HEK293T (cell line): ENCODE measurements at regions not wholly inside any gene's neighbourhood (a gene's known extent, or its start where the extent isn't known, plus 50 kb on each side); places are given as distances from the start of the nearest gene placed in this dataset.

ENCODE experiments used
- CTCF ChIA-PET: fragments of 350-600 bp; formaldehyde crosslinking; extraction: SDS; loops from one replicate; lab custom pipeline; 2021; ENCODE audit warnings: antibody characterized with exemption, inconsistent platforms; lab: Yijun Ruan, JAX
- POLR2A ChIA-PET: fragments of 350-600 bp; formaldehyde crosslinking; extraction: SDS; loops from one replicate; lab custom pipeline; 2020; ENCODE audit warnings: antibody characterized with exemption, inconsistent platforms; lab: Yijun Ruan, JAX
- DNase-seq: peaks from one replicate; pipeline ENCODE4 v3.0.0; 2012; ENCODE audit warnings: mixed read lengths; ENCODE audit errors: extremely low spot score
- ARNT ChIP-seq: fragments of 450-650 bp; IDR thresholded peaks from 2 replicates; pipeline ENCODE4 v1.6.1; 2017; ENCODE audit warnings: mild to moderate bottlenecking
- BHLHE40 ChIP-seq: fragments of 450-650 bp; IDR thresholded peaks from 2 replicates; pipeline ENCODE4 v1.6.1; 2016; ENCODE audit warnings: mild to moderate bottlenecking, moderate library complexity, borderline replicate concordance
- CTBP1 ChIP-seq: fragments of 450-650 bp; IDR thresholded peaks from 2 replicates; pipeline ENCODE4 v1.6.1; 2016; ENCODE audit warnings: borderline replicate concordance
- ELF4 ChIP-seq: fragments of 450-650 bp; IDR thresholded peaks from 2 replicates; pipeline ENCODE4 v1.6.1; 2017; ENCODE audit warnings: antibody characterized with exemption
- FOXA1 ChIP-seq: fragments of 450-650 bp; IDR thresholded peaks from 2 replicates; pipeline ENCODE4 v1.6.1; 2016; ENCODE audit warnings: mild to moderate bottlenecking
- FOXK2 ChIP-seq: fragments of 450-650 bp; IDR thresholded peaks from 2 replicates; pipeline ENCODE4 v1.6.1; 2016; ENCODE audit warnings: mild to moderate bottlenecking
- FOXM1 ChIP-seq: fragments of 450-650 bp; IDR thresholded peaks from 2 replicates; pipeline ENCODE4 v1.6.1; 2017; ENCODE audit warnings: mild to moderate bottlenecking, borderline replicate concordance
- HDGF ChIP-seq: fragments of 450-650 bp; IDR thresholded peaks from 2 replicates; pipeline ENCODE4 v1.6.1; 2017; ENCODE audit warnings: antibody characterized with exemption, borderline replicate concordance
- L3MBTL2 ChIP-seq: fragments of 450-650 bp; conservative IDR thresholded peaks from 2 replicates; pipeline ENCODE4 v1.6.1; 2016; ENCODE audit warnings: mild to moderate bottlenecking
- LEF1 ChIP-seq: fragments of 450-650 bp; IDR thresholded peaks from 2 replicates; pipeline ENCODE4 v1.6.1; 2017; ENCODE audit warnings: mild to moderate bottlenecking, borderline replicate concordance
- NFRKB ChIP-seq: fragments of 450-650 bp; IDR thresholded peaks from 2 replicates; pipeline ENCODE4 v1.6.1; 2016; ENCODE audit warnings: mild to moderate bottlenecking, moderate library complexity
- PKNOX1 ChIP-seq: fragments of 450-650 bp; IDR thresholded peaks from 2 replicates; pipeline ENCODE4 v1.6.1; 2016
- SP1 ChIP-seq: fragments of 450-650 bp; IDR thresholded peaks from 2 replicates; pipeline ENCODE4 v1.6.1; 2017
- SUZ12 ChIP-seq: fragments of 450-650 bp; IDR thresholded peaks from 2 replicates; pipeline ENCODE4 v1.6.1; 2016; ENCODE audit warnings: mild to moderate bottlenecking
- TARDBP ChIP-seq: fragments of 450-650 bp; IDR thresholded peaks from 2 replicates; pipeline ENCODE4 v1.6.1; 2016
- ZNF384 ChIP-seq: fragments of 450-650 bp; IDR thresholded peaks from 2 replicates; pipeline ENCODE4 v1.6.1; 2016

GRCh38 chr6:110538416-110539160 is 62.2 kb upstream of the SLC22A16 start:
- ChIA-PET POLR2A (interaction anchor here (1.3 kb wide), 1 partner anchor 277 kb away, joined by 3 read pairs; the partner anchor contains the start of gene CDK19), CTCF (no interaction called here)
- no peak for DNase-seq
- TF ChIP-seq LEF1 (no peak), SP1 (no peak), PKNOX1 (no peak), FOXM1 (no peak), FOXA1 (no peak), NFRKB (no peak), ARNT (no peak), HDGF (no peak), CTBP1 (no peak), ZNF384 (no peak), BHLHE40 (no peak), TARDBP (no peak), L3MBTL2 (no peak), FOXK2 (no peak), SUZ12 (no peak), ELF4 (no peak)

GRCh38 chr6:110537208-110538123 is 61.1 kb upstream of the SLC22A16 start:
- no peak for DNase-seq
- POLR2A ChIA-PET = no interaction called here
- TF ChIP-seq BHLHE40 = no peak
- no peak for TF ChIP-seq FOXK2
- TF ChIP-seq NFRKB = no peak
- no peak for TF ChIP-seq ARNT
- TF ChIP-seq FOXM1 = no peak
- TF ChIP-seq FOXA1 = no peak
- no peak for TF ChIP-seq TARDBP
- no peak for TF ChIP-seq LEF1
- no peak for TF ChIP-seq ZNF384
- no peak for TF ChIP-seq ELF4
- TF ChIP-seq HDGF = no peak
- no peak for TF ChIP-seq SUZ12
- TF ChIP-seq SP1 = no peak
- no peak for TF ChIP-seq CTBP1
- TF ChIP-seq PKNOX1 = no peak
- no peak for TF ChIP-seq L3MBTL2
- CTCF ChIA-PET = interaction anchor here (1.0 kb wide), 1 partner anchor 81 kb away, joined by 3 read pairs; no protein-coding TSS in a partner anchor

GRCh38 chr6:110534731-110535492 is 58.5 kb upstream of the SLC22A16 start:
- CTCF ChIA-PET = no interaction called here

GRCh38 chr6:110532431-110532830 is 56.0 kb upstream of the SLC22A16 start:
- DNase-seq = no peak
- ChIA-PET POLR2A (no interaction called here), CTCF (no interaction called here)
- no peak for TF ChIP-seq BHLHE40

More at GRCh38 chr6:110534731-110535492, 58.5 kb upstream of the SLC22A16 start:
- DNase-seq = no peak
- POLR2A ChIA-PET = no interaction called here
- TF ChIP-seq FOXA1 = no peak
- TF ChIP-seq L3MBTL2 = no peak
- no peak for TF ChIP-seq ZNF384
- no peak for TF ChIP-seq SUZ12
- no peak for TF ChIP-seq FOXK2
- TF ChIP-seq CTBP1 = no peak
- TF ChIP-seq TARDBP = no peak
- TF ChIP-seq ELF4 = no peak
- TF ChIP-seq BHLHE40 = no peak
- TF ChIP-seq PKNOX1 = no peak
- no peak for TF ChIP-seq NFRKB
- no peak for TF ChIP-seq LEF1
- TF ChIP-seq ARNT = no peak
- TF ChIP-seq FOXM1 = no peak
- TF ChIP-seq HDGF = no peak
- no peak for TF ChIP-seq SP1

DNA sequence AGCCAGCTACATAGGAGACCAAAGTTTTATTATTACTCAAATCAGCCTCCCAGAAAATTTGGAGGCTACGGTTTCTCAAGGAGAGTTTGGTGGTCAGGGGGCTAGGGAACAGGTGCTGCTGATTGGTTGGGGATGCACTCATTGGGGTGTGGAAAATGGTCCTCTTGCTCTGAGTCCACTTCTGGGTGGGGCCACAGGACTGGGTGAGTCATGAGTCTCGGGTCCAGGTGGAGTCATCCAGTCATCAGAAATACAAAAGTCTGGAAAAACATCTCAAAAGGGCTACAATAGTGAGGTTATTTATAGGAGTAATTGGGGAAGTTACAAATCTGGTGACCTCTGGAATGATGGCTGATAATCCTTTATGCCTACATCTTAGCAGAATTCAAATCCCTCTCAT is 54.3 kb upstream of the SLC22A16 start:
- ChIA-PET POLR2A (no interaction called here), CTCF (no interaction called here)
- TF ChIP-seq LEF1 (no peak), FOXA1 (no peak), ARNT (no peak), L3MBTL2 (no peak), SUZ12 (no peak), TARDBP (no peak), BHLHE40 (no peak), ELF4 (no peak), FOXM1 (no peak), FOXK2 (no peak), PKNOX1 (no peak), SP1 (no peak), ZNF384 (no peak), HDGF (no peak)
- no peak for DNase-seq
